HL-60 (cell line): ENCODE measurements at regions not wholly inside any gene's neighbourhood (a gene's known extent, or its start where the extent isn't known, plus 50 kb on each side); places are given as distances from the start of the nearest gene placed in this dataset.

Experiments
- DNase-seq, 2 experiments: peaks; one replicate each; pipeline ENCODE4 v3.0.0-alpha.2; 2010 to 2020; ENCODE audit warnings: low read depth in 1 of 2, low spot score in 1 of 2
- H3K27ac ChIP-seq: fragments of 250-450 bp; sonication (Bioruptor Pico); replicated peaks from 2 replicates; pipeline ENCODE4 v1.5.1; 2020; ENCODE audit warnings: mild to moderate bottlenecking, moderate library complexity
- H3K27me3 ChIP-seq: fragments of 250-450 bp; sonication (Bioruptor Pico); 2 replicates; pipeline ENCODE4 v1.5.1; 2021; ENCODE audit warnings: mild to moderate bottlenecking, moderate library complexity; ENCODE audit not compliant: insufficient read depth, poor library complexity, severe bottlenecking
- H3K4me3 ChIP-seq: replicated peaks from 2 replicates; pipeline ENCODE4 v1.5.1; 2011; ENCODE audit warnings: mild to moderate bottlenecking, control low read depth, low read length; ENCODE audit not compliant: insufficient read depth
- GABPA ChIP-seq: IDR thresholded peaks from 2 replicates; pipeline ENCODE4 v1.6.1; 2012; ENCODE audit warnings: low read depth
- POLR2AphosphoS5 ChIP-seq: IDR thresholded peaks from 2 replicates; pipeline ENCODE4 v1.6.1; 2012; ENCODE audit warnings: low read depth
- SPI1 ChIP-seq: IDR thresholded peaks from 2 replicates; pipeline ENCODE4 v1.6.1; 2012; ENCODE audit warnings: low read depth, mild to moderate bottlenecking, borderline replicate concordance
- TF ChIP-seq, protein P1 (sequence below): IDR thresholded peaks from one replicate; pipeline ENCODE4 v1.5.1; 2011; ENCODE audit warnings: low read length, control low read depth, inconsistent platforms; ENCODE audit not compliant: insufficient read depth
- TF ChIP-seq, protein P2 (sequence below): IDR thresholded peaks from 2 replicates; pipeline ENCODE4 v1.6.1; 2012; ENCODE audit warnings: low read depth; ENCODE audit not compliant: insufficient replicate concordance

DNA sequence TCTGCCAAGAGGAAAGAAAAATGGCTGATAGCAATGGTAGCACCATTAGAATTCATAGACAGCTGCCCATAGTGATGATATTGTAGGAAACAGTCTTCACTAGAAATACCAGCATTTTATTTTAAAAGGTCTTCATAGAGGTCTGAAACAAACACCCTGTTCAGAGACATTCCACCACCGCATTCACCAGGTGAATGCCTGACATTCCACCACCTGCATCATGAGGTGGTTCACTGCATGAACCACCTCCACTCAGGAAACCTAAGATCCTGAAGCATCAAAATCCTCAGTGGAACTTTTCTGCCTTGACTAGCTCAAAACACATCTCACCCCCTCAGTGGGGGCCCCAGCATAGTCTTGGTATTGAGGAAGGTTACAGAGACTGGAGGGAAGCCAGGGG is 91.5 kb upstream of the COX10 start:
- no peak overlapping the region for H3K27ac ChIP-seq
- no peak for DNase-seq
- no peaks in the 10 kb centered on the region for H3K27me3 ChIP-seq
- TF ChIP-seq SPI1 (no peak), GABPA (no peak), POLR2AphosphoS5 (no peak)
- TF ChIP-seq, protein P1, sequence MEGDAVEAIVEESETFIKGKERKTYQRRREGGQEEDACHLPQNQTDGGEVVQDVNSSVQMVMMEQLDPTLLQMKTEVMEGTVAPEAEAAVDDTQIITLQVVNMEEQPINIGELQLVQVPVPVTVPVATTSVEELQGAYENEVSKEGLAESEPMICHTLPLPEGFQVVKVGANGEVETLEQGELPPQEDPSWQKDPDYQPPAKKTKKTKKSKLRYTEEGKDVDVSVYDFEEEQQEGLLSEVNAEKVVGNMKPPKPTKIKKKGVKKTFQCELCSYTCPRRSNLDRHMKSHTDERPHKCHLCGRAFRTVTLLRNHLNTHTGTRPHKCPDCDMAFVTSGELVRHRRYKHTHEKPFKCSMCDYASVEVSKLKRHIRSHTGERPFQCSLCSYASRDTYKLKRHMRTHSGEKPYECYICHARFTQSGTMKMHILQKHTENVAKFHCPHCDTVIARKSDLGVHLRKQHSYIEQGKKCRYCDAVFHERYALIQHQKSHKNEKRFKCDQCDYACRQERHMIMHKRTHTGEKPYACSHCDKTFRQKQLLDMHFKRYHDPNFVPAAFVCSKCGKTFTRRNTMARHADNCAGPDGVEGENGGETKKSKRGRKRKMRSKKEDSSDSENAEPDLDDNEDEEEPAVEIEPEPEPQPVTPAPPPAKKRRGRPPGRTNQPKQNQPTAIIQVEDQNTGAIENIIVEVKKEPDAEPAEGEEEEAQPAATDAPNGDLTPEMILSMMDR: no peak
- TF ChIP-seq, protein P2, sequence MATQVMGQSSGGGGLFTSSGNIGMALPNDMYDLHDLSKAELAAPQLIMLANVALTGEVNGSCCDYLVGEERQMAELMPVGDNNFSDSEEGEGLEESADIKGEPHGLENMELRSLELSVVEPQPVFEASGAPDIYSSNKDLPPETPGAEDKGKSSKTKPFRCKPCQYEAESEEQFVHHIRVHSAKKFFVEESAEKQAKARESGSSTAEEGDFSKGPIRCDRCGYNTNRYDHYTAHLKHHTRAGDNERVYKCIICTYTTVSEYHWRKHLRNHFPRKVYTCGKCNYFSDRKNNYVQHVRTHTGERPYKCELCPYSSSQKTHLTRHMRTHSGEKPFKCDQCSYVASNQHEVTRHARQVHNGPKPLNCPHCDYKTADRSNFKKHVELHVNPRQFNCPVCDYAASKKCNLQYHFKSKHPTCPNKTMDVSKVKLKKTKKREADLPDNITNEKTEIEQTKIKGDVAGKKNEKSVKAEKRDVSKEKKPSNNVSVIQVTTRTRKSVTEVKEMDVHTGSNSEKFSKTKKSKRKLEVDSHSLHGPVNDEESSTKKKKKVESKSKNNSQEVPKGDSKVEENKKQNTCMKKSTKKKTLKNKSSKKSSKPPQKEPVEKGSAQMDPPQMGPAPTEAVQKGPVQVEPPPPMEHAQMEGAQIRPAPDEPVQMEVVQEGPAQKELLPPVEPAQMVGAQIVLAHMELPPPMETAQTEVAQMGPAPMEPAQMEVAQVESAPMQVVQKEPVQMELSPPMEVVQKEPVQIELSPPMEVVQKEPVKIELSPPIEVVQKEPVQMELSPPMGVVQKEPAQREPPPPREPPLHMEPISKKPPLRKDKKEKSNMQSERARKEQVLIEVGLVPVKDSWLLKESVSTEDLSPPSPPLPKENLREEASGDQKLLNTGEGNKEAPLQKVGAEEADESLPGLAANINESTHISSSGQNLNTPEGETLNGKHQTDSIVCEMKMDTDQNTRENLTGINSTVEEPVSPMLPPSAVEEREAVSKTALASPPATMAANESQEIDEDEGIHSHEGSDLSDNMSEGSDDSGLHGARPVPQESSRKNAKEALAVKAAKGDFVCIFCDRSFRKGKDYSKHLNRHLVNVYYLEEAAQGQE: no peak
- no peak overlapping the region for H3K4me3 ChIP-seq

DNA sequence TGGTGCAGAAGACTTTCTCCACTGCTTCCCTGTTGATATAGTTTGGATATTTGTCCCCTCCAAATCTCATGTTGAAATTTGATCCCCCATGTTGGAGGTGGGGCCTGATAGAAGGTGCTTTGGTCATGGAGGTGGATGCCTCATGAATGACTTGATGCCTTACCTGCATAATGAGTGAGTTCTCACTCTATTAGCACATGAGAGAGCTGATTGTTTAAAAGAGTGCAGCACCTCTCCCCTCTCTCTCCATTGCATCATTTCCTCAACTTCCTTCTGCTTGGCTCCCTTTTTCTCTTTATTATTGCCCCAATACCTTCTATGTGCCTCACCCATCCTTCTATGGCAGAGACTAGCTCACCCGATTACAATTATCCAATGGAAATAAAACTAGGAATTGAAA is 90.8 kb upstream of the COX10 start:
- no peak overlapping the region for H3K27ac ChIP-seq
- DNase-seq: no peak
- H3K27me3 ChIP-seq: no peaks in the 10 kb centered on the region
- TF ChIP-seq, protein P1: no peak
- TF ChIP-seq, protein P2: no peak
- TF ChIP-seq GABPA: no peak
- no peak for TF ChIP-seq SPI1
- TF ChIP-seq POLR2AphosphoS5: no peak
- H3K4me3 ChIP-seq: no peak overlapping the region

DNA sequence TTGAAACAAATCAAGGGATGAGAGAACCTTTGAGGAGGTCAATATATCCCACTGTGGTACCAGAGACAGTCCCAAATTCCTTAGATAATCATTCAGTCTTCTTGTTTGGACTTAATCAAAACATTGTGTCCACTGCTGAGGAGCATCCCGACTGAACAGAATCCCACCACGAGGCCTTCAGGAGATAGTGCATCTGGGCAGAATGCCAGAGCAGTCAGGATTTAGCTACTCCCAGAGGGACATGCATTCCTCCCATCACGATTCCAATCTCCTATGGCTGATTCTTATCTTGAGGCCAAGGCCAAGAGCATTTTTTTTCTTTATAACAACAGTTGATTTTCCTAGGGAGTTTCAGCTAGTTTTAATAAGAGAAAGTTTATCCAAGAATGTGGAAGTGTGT is 87.4 kb upstream of the COX10 start:
- no peak for TF ChIP-seq POLR2AphosphoS5
- TF ChIP-seq, protein P1: no peak
- TF ChIP-seq SPI1: no peak
- TF ChIP-seq, protein P2: no peak
- TF ChIP-seq GABPA: no peak
- no peak for DNase-seq

More for the DNA sequence above, 87.4 kb upstream of the COX10 start:
- no peaks in the 10 kb centered on the region for H3K27me3 ChIP-seq
- H3K4me3 ChIP-seq: no peak overlapping the region
- no peak overlapping the region for H3K27ac ChIP-seq
